ENCODE measurements at regions not wholly inside any gene's neighbourhood (a gene's known extent, or its start where the extent isn't known, plus 50 kb on each side); places are given as distances from the start of the nearest gene placed in this dataset.

DNA sequence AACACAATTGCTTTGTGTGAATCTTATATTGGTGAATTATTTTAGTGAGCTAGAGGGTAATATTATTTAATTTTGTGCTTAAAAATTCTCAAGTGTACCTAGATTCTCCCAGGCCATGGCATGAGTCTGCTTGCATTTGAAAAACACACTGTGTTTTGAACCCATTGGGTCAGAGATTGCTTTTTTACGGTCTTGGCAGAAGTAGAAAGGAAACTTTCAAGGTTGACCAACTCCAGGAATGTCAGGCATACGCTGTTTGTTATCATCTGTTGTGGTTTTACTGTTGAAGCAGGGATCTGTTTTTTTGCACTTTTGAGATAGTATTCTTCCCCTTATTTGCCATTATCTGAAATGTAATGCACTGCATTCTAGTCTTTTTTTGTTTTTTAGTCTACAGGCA, 377.4 kb downstream of the RPRM start:
- DNase-seq (ENCODE audit: low spot score), result no peak

DNA sequence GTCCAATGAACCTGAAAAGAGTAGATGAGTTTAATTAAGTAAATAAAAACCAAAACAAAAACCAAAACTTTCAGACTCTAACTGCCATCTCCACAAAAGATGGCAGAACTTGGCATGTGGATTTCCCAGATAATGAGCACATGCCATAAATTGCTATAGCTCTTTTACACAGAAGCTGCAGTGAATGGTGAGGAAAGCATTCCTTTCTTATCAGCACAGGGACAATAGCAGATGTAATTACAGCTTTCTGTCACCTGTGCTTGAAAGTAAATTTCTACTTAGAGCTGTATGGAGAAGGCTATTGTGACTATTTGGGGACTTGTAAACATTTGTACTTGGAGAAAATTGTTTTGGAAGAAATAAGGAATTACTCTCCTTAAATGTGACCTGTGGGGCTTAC, 378.4 kb downstream of the RPRM start:
- no peak for DNase-seq (ENCODE audit: low spot score)

DNA sequence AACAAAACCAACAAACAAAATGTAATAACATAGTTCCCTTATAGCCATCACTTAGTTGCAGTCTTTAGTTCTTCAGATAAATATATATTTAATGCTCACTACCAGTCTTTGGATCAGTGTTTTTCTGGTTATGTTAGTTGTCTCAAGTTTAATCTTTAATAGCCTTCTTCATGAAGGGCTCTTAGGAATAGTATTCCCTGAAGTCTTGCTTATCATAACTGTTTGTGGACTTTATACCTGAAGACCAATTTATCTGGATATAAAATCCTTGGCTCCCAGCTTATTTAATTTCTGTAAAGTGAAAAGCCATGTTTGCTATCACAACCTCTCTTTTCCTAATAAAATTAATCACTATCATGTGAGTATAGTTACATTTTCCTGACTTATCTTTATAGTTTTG, 379.7 kb downstream of the ARL6IP6 start:
- DNase-seq (ENCODE audit: low spot score), result no peak

DNA sequence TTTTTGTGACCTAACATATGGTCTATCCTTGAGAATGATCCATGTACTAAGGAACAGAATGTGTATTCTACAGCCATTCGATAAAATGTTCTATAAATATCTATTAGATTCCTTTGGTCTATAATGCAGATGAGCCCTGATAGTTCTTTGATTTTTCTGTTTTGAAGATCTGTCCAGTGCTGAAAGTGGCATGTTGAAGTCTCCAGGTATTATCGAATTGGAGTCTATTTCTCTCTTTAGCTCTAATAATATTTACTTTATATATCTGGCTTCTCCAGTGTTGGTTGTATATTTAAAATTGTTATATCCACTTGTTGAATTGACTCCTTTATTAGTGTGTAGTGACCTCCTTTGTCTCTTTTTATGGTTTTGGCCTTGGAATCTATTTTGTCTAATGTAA, 377.9 kb downstream of the ARL6IP6 start:
- DNase-seq (ENCODE audit: low spot score), result no peak

DNA sequence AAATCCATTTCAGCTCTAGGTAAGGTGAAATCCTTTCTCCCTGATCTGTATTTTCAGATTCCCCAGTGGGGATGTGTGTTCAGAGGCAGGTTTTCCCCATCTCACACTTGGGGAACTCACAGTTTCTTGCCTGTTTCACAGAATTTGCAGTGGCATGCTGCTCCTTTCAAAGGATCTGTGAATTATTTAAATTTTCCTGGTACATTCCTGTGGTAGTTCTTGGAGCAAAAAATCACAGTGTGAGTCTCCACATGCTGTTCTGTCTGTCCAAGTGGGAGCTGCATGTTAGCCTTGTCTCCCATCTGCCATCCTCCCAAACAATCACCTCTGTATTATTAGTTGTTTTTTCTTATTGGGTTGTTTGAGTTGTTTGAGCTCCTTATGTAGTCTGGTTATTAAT, 372.9 kb downstream of the ARL6IP6 start:
- no peak for DNase-seq (ENCODE audit: low spot score)

DNA sequence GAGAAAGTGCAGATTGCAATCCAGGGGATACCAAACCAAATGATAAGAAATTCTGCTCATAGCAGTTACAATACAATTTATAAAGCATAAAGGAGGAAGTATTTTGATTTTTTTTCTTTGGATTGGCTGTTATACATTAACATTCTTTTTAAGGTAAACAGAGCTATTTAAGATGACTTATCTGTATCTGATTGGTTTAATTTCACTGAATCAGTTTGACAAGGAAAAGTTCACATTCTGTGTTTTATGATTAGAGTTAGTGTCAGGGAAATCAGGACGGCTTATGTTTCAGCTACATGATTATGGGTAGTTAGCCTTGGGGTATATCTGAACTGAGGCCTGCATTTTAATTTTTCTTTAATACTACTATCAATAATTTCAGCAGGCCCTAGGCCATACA, 360.9 kb downstream of the ARL6IP6 start:
- no peak for DNase-seq (ENCODE audit: low spot score)

DNA sequence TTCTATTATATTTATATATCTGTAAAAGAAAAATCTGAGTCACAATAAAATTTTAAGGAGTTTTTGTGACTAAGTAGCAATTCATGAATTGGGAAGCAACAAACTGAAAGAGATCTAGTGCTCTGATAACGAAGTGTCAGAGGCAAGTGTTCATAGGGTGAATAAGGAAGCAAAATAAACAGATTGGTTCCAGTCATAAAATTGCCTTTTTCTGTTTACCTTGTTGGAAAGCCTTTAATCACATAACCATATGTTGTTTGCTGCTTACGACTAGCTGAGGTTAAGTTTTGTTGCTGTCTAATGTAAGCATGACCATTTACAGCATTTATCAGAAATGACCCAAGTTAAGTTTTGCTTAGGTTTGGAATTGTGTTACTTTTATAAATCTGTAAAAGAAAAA, 358.9 kb downstream of the ARL6IP6 start:
- DNase-seq (ENCODE audit: low spot score), result no peak

DNA sequence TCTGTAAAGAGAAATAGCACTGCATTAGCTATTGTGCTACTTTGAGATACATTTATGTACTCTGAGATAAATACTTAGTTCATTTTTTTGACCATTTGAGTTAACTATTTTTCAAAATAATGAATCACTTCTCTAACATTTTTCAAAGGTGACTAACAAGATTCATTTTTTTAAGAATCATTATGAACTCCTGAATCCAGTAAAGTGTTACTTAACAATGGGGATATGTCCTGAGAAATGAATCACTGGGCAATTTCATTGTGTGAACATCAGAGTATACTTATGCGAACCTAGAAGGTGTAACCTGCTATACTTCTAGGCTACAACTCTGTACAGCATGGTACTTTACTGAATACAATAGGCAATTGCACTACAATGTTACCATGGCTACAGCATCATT, 355.8 kb downstream of the ARL6IP6 start:
- DNase-seq (ENCODE audit: low spot score), result no peak

DNA sequence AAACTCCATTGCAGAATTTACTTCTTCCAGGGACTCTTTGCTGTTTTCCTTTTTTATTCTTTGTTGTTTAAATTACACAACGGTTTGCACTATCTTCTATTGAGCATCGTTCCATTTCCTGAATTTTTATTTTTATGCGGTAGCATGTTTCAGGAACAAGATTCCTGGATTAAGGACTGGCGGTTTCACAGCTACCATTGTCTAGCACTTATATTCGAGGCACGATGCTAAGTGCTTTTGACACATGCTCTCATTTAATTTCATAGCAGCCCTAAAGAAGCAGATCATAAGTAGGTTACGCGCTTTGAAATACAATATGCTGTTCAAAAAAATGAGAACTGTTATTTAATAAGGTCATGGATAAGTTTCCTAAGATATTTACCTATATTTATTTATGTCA, 354.4 kb downstream of the ARL6IP6 start:
- DNase-seq (ENCODE audit: low spot score), result no peak

DNA sequence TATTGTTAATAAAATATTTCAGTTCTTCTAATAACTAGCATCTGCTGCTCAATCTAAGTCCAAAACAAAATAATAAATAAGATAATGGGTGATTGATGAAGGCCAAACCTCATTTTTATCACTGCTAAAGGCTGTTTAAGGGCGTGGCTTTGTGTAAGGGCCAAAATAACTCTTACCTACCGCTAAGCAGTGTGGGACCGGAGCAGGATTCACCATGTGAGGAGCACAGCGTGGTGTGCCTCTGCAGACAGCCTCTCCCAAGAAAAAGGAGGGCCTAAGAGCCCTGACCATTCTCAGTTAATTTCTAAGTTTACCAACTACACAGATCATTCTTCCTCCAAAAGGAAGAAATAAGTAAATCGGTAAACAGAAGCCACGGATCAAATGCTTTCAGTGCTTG, 353.7 kb downstream of the ARL6IP6 start:
- DNase-seq (ENCODE audit: low spot score), result no peak

DNA sequence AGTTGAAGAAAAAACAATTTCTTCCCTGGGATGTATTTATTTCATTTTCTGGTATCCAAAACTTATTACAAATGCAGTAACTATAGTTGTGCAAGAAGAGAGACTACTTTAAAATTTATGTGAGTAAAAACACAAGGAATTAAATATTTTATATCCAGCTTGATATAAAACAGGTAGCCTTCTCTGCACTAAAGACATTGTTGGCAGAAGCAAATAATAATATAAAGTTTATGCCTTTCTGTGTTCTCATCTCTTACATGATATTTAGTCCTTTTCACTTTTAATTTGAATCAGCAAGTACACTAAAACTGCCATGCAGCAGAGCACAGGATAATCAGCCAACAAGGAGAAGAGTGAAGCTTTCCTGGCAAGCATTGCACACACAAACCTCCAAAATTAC, 352.7 kb downstream of the ARL6IP6 start:
- DNase-seq (ENCODE audit: low spot score), result no peak

DNA sequence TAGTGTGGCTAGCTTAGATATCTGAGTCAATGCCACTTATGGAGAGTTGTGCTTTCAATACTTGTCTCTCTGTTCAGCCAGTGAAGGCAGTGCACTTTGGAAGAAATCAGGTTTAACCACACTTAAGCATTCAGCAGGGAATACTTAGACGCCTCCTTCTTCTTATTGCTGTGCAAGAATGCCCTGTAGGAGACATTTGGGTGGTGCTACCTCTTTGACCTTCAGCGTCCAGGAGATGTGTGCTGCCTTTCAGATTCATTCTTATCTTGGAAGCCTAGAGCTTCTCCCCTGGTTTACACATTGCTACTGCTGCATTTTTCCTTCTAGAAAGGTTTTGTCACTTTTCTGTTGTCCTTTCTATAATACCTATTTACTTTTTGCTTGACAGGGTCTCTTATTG, 350.5 kb downstream of the ARL6IP6 start:
- DNase-seq (ENCODE audit: low spot score), result no peak

DNA sequence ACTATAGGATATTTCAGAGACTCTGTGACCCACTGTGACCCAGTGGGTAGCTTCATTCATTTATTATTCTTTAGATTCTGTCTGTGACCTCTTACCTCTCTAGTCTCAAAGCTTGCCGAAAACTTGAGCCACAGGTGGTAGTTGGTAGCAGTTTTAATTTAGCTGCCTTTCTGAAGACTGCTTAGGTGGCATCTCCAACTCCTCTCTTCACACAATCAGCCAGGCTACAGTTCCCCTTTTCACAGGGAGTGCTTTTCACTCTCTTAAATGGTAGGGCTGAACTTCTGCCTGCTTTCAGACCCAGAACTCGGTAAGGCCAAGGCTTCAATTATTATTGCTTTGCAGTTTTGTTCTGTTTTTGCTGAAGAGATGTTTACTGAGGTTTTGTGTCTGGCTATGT, 349.6 kb downstream of the ARL6IP6 start:
- DNase-seq (ENCODE audit: low spot score), result no peak

DNA sequence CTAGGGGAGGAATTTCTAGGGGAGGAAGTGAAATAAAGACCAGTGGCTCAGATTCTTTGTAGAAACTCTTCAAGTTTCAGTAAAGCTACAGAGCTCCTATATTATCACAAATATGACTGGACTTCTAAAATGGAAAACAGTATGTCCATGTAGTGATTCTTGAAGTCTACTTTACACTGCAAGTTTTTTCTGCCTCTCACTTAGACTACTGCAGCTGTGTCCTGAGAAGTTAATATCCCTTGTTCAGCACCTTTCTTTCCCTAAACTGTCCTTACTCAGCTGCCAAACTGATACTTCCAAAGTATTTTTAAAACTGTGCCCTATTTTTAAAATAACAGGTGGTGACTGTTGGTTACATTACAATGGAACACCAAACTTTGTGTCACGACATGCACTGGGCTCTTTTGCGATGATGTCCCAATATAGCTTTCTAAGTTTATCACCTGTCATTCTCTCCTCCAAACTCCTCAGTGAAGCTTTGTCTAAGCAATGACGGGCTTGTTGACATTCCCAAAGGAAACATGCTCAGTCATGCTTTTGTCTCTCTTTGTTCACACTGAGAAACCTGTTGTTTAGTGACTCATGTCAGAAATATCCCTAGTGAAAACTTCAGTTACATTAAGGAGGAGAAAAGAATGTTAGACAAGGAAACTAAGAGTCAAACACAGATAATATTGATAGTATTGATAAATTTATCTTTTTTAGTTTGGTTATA, 341.1 kb downstream of the ARL6IP6 start:
- DNase-seq (ENCODE audit: low spot score), result peak; percentile 47

DNA sequence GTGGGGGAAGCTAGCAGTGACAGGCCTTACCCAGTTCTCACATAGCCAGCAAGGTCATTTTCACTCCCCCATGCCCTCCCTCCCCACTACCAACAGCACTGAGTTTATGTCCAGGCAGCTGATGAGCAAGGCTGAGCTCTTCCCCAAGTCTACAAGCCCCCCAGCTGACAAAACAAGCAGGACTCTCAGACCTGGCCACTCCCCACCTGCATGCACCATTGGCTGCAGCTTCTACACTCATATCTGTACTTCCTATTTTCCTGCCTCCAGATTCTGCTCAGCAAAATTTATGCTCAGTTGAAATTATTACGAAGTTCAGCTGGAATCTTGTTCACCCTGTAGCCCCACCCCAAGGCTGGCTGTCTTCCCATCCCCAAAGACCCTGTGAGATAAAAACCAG, 339.3 kb downstream of the ARL6IP6 start:
- no peak for DNase-seq (ENCODE audit: low spot score)

DNA sequence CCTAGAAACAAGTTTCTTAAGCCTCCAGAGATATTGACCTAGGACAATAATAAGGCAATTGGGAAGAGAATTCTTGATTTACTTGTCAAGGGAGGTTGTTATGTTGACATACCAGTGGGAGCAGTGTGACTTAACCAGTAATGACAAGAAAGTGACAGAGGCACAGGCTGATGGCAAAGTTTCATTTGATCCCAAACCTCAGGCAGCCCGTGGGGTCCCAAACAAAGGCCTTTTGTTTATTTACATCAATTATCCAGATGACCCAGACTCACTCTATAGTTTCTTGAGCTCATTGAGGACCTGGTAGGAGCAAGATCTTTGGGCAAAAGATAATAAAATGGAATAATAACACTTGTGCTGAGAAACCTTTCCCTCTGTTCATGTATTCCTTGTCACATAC, 336.8 kb downstream of the ARL6IP6 start:
- DNase-seq (ENCODE audit: low spot score), result no peak

DNA sequence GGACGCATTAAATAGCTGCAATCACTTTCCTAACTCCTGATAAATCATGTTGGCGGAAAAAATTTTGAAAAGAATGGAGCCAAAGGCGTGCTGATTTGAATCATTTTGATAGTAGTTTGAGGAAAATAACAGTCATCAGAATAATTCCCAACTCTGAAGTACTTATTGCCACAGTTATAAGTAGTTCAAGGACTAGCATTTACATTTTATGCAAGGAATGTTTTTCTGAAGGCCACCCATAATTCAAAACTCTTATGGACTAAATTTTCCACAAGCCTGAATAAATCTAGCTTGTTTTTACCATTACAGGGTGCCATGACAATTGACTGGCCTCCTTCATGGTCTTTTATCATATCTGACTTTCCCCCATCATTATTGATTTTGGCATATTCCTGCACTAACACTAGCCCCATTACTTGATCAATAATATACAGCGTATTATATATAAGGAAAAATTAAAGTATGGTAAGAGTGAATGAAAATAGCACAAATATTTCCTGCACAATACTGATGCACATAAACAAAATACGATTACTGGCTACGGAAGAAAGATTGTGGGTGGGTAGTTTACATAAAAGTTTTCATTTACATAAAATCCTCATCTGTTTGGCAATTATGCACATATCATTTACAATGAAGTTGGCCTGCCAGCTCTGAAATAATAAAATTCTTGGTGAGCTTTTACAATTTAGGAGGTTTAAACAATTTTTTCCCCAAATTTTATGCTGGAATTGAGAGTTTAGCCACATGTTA, 334.6 kb downstream of the ARL6IP6 start:
- no peak for DNase-seq (ENCODE audit: low spot score)

DNA sequence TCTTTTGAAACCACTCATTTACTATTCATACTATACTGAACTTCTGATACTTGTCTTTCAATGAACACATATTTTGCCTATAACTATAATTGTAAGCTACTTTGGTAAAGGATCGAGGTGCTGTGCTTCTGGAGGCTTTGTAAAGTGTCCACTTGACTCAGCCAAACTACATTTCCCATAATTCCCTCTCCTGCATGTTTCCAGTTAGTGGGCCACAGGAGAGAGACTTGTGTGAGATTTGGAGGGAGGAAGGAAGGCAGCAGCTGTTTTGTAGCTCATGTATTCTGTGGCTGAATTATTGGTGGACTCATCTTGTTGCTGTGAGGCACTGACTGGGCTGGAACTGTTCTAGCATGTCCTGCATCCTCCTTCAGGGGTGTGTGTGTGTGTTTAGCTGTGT, 328.8 kb downstream of the ARL6IP6 start:
- DNase-seq (ENCODE audit: low spot score), result no peak

DNA sequence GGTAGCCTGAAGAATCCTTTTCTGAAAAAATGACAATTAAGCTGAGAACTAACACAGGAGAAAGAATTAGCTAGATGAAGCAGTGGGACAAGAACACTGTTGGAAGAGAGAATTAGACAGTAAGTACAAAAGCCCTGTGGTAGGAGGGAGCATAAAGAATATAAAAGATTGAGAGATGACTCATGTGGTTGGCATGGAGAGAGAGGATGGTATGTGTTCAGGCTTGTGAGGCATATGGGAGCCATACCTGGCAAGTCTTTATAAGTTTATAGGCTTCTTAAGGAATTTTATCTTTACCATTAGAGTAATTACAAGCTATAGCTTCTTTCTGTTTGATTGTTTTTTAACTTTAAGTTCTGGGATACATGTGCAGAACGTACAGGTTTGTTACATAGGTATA, 325.0 kb downstream of the ARL6IP6 start:
- no peak for DNase-seq (ENCODE audit: low spot score)

DNA sequence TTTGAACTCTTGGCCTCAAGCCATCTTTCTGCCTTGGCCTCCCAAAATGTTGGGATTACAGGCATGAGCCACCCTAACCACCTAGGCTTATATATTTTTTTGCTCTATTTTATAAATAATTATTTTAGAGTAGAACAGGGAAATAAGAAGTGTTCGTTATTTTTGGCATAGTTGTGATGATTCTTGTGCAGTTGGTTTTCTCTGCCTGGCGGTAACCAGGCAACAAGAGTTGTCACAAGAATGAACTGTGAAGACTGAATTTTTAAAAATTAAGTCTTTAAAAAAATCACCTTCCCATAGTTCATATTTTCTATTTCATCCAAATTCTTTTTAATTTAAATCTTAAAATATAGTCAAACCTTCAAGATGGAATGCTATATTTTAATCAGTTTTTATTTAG, 310.2 kb downstream of the ARL6IP6 start:
- no peak for DNase-seq (ENCODE audit: low spot score)

DNA sequence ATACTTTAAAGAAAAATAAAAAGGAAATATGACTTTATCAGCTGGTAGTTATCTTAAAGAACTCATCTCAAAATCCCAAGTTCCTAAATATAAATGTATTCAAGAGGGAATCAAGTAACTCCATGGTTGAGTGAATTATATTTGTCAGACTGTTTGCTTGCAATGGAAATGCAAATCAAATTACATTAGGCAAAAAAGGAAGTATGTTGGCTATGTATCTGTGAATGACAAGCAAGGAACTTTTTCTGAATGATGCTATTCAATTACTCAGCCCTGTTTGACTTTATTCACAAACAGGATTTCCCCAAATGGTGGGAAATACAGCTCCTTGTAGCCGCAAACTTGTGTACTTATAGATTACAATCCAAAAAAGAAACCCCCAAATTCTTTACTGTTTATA, 309.1 kb downstream of the ARL6IP6 start:
- no peak for DNase-seq (ENCODE audit: low spot score)

DNA sequence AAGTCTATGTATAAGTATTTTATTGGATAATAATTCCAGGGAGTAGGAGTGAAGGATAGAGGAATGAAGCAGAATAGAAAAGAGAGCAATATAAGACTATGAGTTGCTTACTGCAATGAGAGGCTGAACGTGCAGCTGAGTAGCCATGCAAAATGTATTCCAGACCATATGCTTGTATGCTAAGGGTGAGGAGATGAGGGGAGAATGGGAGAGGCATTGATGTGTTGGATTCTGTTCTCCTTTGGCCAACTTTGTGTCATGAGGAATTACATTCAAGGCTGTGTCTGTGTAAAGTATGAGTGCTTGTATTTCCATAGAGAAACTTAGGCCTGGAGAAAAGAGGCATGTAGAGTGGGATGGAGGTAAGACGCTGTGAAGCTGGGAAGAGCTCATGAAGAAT, 301.8 kb downstream of the ARL6IP6 start:
- no peak for DNase-seq (ENCODE audit: low spot score)

DNA sequence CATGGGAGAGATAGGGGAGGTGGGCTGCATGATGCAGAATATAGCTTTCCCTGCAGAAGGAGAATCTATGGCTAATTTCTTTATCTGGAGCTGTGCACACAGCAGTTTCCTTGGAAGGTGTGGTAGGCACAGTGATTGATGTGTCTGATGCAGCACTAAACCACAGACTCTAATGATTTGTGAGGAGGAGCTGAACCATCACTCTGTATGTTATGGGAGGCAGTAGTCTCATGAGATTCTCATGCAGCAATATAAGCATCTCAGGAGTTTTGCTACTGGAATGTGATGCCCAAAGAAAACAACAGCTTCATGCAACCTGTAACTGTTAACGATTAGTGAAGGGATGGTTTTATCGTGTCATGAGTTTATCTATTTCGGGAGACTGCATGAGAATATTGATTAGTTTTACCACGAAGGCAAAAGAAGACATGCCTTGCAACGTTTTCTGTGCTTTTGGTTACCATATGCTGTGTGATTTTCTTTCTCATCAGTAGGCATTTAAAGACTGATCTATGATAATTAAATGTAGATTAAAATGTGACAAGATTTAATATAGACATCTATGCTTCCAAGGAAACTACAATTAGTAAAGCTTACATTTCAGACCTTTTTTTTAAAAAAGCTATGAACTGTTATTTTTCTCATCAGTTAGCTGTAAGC, 286.8 kb downstream of the ARL6IP6 start:
- DNase-seq (ENCODE audit: low spot score), result no peak

DNA sequence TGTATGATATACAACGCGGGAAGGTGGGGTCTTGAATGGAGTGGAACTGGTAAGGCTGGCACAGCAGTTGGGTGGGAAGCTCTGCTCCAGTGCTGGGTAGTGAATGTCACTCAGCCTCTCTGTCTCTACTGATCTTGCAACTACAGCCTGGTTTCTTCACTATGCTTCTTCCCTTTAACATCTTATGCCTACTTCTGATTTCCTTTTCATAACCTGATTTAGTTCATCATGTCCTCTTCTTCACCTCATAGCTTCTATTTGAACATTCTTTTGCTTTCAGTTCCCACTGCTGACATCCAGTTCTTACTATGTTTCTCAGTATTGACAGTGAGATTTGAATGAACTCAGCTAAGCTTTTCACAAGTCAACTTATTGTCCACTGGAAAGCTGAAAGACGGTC, 286.2 kb downstream of the ARL6IP6 start:
- no peak for DNase-seq (ENCODE audit: low spot score)

All from kidney capillary endothelial cell (primary cell).